Breast epithelium (tissue), 4 donors: ENCODE measurements at regions not wholly inside any gene's neighbourhood (a gene's known extent, or its start where the extent isn't known, plus 50 kb on each side); places are given as distances from the start of the nearest gene placed in this dataset.

Experiments
- DNase-seq, 2 donors: peaks; one replicate each; pipeline ENCODE4 v3.0.0-alpha.2; 2019; ENCODE audit warnings: low spot score in 2 of 2
- H3K27ac ChIP-seq, 2 donors: fragments of 200-600 bp; sonication (generic) in 1 of 2; one replicate each; pipeline ENCODE4 v1.5.1; 2016 to 2019; ENCODE audit warnings: mild to moderate bottlenecking in 1 of 2
- H3K27me3 ChIP-seq, 2 donors: fragments of 200-600 bp; sonication (generic) in 1 of 2; one replicate each; pipeline versions ENCODE4 v1.5.1 to v1.6.0; 2017 to 2019; ENCODE audit warnings: control low read depth in 1 of 2, mild to moderate bottlenecking in 1 of 2
- H3K36me3 ChIP-seq: fragments of 200-600 bp; one replicate; pipeline ENCODE4 v1.5.1; 2019
- H3K4me1 ChIP-seq, 2 donors: fragments of 200-600 bp; sonication (generic); one replicate each; pipeline ENCODE4 v1.5.1; 2016 to 2019; ENCODE audit warnings: control low read depth in 1 of 2
- H3K4me3 ChIP-seq, 3 donors: fragments of 200-600 bp; sonication (generic); 1 replicate in 2 of 3; 2 replicates in 1 of 3; pipeline ENCODE4 v1.5.1; 2016 to 2019; ENCODE audit warnings: mild to moderate bottlenecking in 3 of 3, moderate library complexity in 2 of 3
- H3K9me3 ChIP-seq, 2 donors: fragments of 200-600 bp; sonication (generic) in 1 of 2; one replicate each; pipeline ENCODE4 v1.5.1; 2016 to 2019; ENCODE audit warnings: control low read depth in 1 of 2
- CTCF ChIP-seq, 3 donors: fragments of 450-650 bp; IDR thresholded peaks; one replicate each; pipeline ENCODE4 v1.5.1; 2016 to 2017; ENCODE audit warnings: antibody characterized with exemption in 3 of 3, mild to moderate bottlenecking in 3 of 3, moderate library complexity in 3 of 3
- POLR2A ChIP-seq: fragments of 450-650 bp; IDR thresholded peaks from one replicate; pipeline ENCODE4 v1.6.1; 2016; ENCODE audit warnings: antibody characterized with exemption, mild to moderate bottlenecking, moderate library complexity
- POLR2AphosphoS5 ChIP-seq, 3 donors: sonication (generic); formaldehyde crosslinking; IDR thresholded peaks; one replicate each; pipeline ENCODE4 v1.6.1; 2017; ENCODE audit warnings: antibody characterized with exemption in 3 of 3
- intact Hi-C: fragments of 100-400 bp; cut with DNase I; formaldehyde crosslinking; loops from one replicate; pipeline ENCODE4 v1.15.1; 2023; ENCODE audit warnings: low total_unique reads

- H3K4me1 ChIP-seq, result no peaks in the 10 kb centered on the region
- H3K27ac ChIP-seq, result no peak overlapping the region
- intact Hi-C loops, result no loop called here
- peaks cover 0 to 5% of the 10 kb centered on the region in 2 donors for H3K27me3 ChIP-seq
- no peaks in the 10 kb centered on the region for H3K9me3 ChIP-seq
- TF ChIP-seq POLR2A (no peak), CTCF (IDR thresholded peaks at IDR 0.05) (no peak), POLR2AphosphoS5 (IDR thresholded peaks at IDR 0.05) (no peak)
- no peak overlapping the region for H3K4me3 ChIP-seq
- DNase-seq, result no peak
- H3K36me3 ChIP-seq, result no peaks in the 10 kb centered on the region
These were observed 613.2 kb upstream of the RAB6C start for GRCh38 chr2:129366263-129366662.

GRCh38 chr2:129367107-129367506 is 612.4 kb upstream of the RAB6C start:
- intact Hi-C loops, result no loop called here
- TF ChIP-seq POLR2A (no peak), POLR2AphosphoS5 (IDR thresholded peaks at IDR 0.05) (no peak), CTCF (IDR thresholded peaks at IDR 0.05) (no peak)
- Histone ChIP-seq H3K36me3 (no peaks in the 10 kb centered on the region), H3K9me3 (no peaks in the 10 kb centered on the region), H3K27me3 (peaks cover 0 to 5% of the 10 kb centered on the region in 2 donors), H3K27ac (no peak overlapping the region), H3K4me3 (no peak overlapping the region), H3K4me1 (no peaks in the 10 kb centered on the region)
- DNase-seq, result no peak

GRCh38 chr2:129369437-129369836 is 610.0 kb upstream of the RAB6C start:
- H3K4me3 ChIP-seq, result no peak overlapping the region
- no peak for DNase-seq
- no peak overlapping the region for H3K27ac ChIP-seq
- intact Hi-C loops, result no loop called here
- H3K4me1 ChIP-seq, result no peaks in the 10 kb centered on the region
- H3K36me3 ChIP-seq, result no peaks in the 10 kb centered on the region
- TF ChIP-seq POLR2AphosphoS5 (IDR thresholded peaks at IDR 0.05) (no peak), CTCF (IDR thresholded peaks at IDR 0.05) (no peak), POLR2A (no peak)
- H3K27me3 ChIP-seq, result peaks cover 0 to 5% of the 10 kb centered on the region in 2 donors
- H3K9me3 ChIP-seq, result no peaks in the 10 kb centered on the region

- TF ChIP-seq POLR2AphosphoS5 (IDR thresholded peaks at IDR 0.05), result no peak
- TF ChIP-seq POLR2A, result no peak
- TF ChIP-seq CTCF (IDR thresholded peaks at IDR 0.05), result no peak
- no peaks in the 10 kb centered on the region for H3K36me3 ChIP-seq
These were observed 605.0 kb upstream of the RAB6C start for GRCh38 chr2:129374452-129374851.

GRCh38 chr2:129375632-129376425 is 603.6 kb upstream of the RAB6C start:
- Histone ChIP-seq H3K36me3 (no peaks in the 10 kb centered on the region), H3K4me3 (no peak overlapping the region), H3K27me3 (no peaks in the 10 kb centered on the region), H3K27ac (no peak overlapping the region), H3K4me1 (no peaks in the 10 kb centered on the region), H3K9me3 (no peaks in the 10 kb centered on the region)
- no peak for DNase-seq
- intact Hi-C loops, result no loop called here
- TF ChIP-seq POLR2A, result no peak
- no peak for TF ChIP-seq CTCF (IDR thresholded peaks at IDR 0.05)

More at GRCh38 chr2:129374452-129374851, 605.0 kb upstream of the RAB6C start:
- H3K27me3 ChIP-seq, result no peaks in the 10 kb centered on the region
- H3K4me1 ChIP-seq, result no peaks in the 10 kb centered on the region
- no peak overlapping the region for H3K27ac ChIP-seq
- H3K9me3 ChIP-seq, result no peaks in the 10 kb centered on the region
- H3K4me3 ChIP-seq, result no peak overlapping the region
- intact Hi-C loops, result no loop called here
- DNase-seq, result no peak
